ENCODE measurements at regions not wholly inside any gene's neighbourhood (a gene's known extent, or its start where the extent isn't known, plus 50 kb on each side); places are given as distances from the start of the nearest gene placed in this dataset.

- no peaks in the 10 kb centered on the region for H3K79me1 ChIP-seq (ENCODE audit: insufficient read depth, low read depth, low read length, poor library complexity, severe bottlenecking)
Measured at GRCh38 chr14:71232506-71232905, 325.2 kb downstream of the PCNX1 start.

More at GRCh38 chr14:71232506-71232905, 325.2 kb downstream of the PCNX1 start:
- H3K14ac ChIP-seq (ENCODE audit: insufficient read depth, low read length) = no peak overlapping the region
- no peak overlapping the region for H3K18ac ChIP-seq (ENCODE audit: insufficient read length, low read depth, low read length)
- Mint-ChIP-seq H3K4me1 (peaks cover 8 to 29% of the 10 kb centered on the region in 2 experiments), H3K4me3 (no peak overlapping the region), H3K27me3 (ENCODE audit: low read depth) (peaks cover 2% of the 10 kb centered on the region; the same call in 1 of the 2 replicates), H3K27ac (no peak overlapping the region; a peak in 1 of 7 replicates), H3K36me3 (ENCODE audit: insufficient read depth in 1 of 3, low read depth in 3 of 3) (no peaks in the 10 kb centered on the region; a peak in 1 of 7 replicates), H3K9me3 (no peaks in the 10 kb centered on the region)
- H2BK20ac ChIP-seq (ENCODE audit: low read depth, low read length, poor library complexity, severe bottlenecking) = no peak overlapping the region
- H2BK120ac ChIP-seq (ENCODE audit: low read depth, low read length, poor library complexity, severe bottlenecking) = no peak overlapping the region
- no peak overlapping the region for H4K91ac ChIP-seq (ENCODE audit: insufficient read length, low read depth, low read length)
- no peak overlapping the region for H3K9ac ChIP-seq (ENCODE audit: extremely low read depth, insufficient read length, low read length)
- H4K8ac ChIP-seq (replicated peaks; ENCODE audit: insufficient read length, low read depth, low read length) = no peak overlapping the region
- WGBS (ENCODE audit: extremely low coverage, insufficient read length, low lambda C conversion rate) = no CpG with 5 or more reads among the region's 12 CpGs
- H3K4me2 ChIP-seq (ENCODE audit: insufficient read depth, insufficient read length, low read length) = no peak overlapping the region
- H3K4ac ChIP-seq (ENCODE audit: low read depth, low read length) = no peak overlapping the region
- H2BK5ac ChIP-seq (ENCODE audit: insufficient read length, low read length) = no peak overlapping the region
- no peak overlapping the region for H3K56ac ChIP-seq (ENCODE audit: insufficient read length, low read depth, low read length)
- no peaks in the 10 kb centered on the region for H3K79me2 ChIP-seq (ENCODE audit: insufficient read depth, low read length)
- no peak overlapping the region for H2BK15ac ChIP-seq (ENCODE audit: low read depth, low read length)
- no peak for DNase-seq
- no peaks in the 10 kb centered on the region for H3K4me1 ChIP-seq (ENCODE audit: insufficient read depth, low read length)
- H3K27ac ChIP-seq (ENCODE audit: insufficient read length, low read depth, low read length) = no peak overlapping the region
- no peak overlapping the region for H2AFZ ChIP-seq (ENCODE audit: low read length)
- H3K23ac ChIP-seq (ENCODE audit: insufficient read length, low read depth, low read length) = no peak overlapping the region
- no peak overlapping the region for H2BK12ac ChIP-seq (ENCODE audit: insufficient read length, low read depth, low read length)
- TF ChIP-seq CTCF (conservative IDR thresholded peaks at IDR 0.05) = no peak
- H3K23me2 ChIP-seq (ENCODE audit: insufficient read length, low read depth, low read length, poor library complexity, severe bottlenecking) = no peaks in the 10 kb centered on the region
- no peaks in the 10 kb centered on the region for H3K9me3 ChIP-seq (ENCODE audit: control insufficient read depth, low read depth, low read length)
- no peaks in the 10 kb centered on the region for H3K27me3 ChIP-seq (ENCODE audit: insufficient read depth, low read length)
- no peak overlapping the region for H4K5ac ChIP-seq (ENCODE audit: insufficient read length, low read depth, low read length)
- H4K20me1 ChIP-seq (ENCODE audit: control insufficient read depth, insufficient read depth, insufficient read length) = no peaks in the 10 kb centered on the region
- no peak overlapping the region for H2AK5ac ChIP-seq (ENCODE audit: insufficient read length, low read length)
- no peak overlapping the region for H3T11ph ChIP-seq (ENCODE audit: low read length)
